MM.1S (cell line): ENCODE measurements at regions not wholly inside any gene's neighbourhood (a gene's known extent, or its start where the extent isn't known, plus 50 kb on each side); places are given as distances from the start of the nearest gene placed in this dataset.

ENCODE experiments used
- EZH2 ChIP-seq: fragments of 300-600 bp; sonication (generic); optimal IDR thresholded peaks from 2 replicates; pipeline ENCODE3; 2017; ENCODE audit warnings: low read depth, mild to moderate bottlenecking, antibody characterized with exemption, low read length, mixed read lengths
- EZH2phosphoT487 ChIP-seq: fragments of 300-600 bp; sonication (generic); IDR thresholded peaks from 2 replicates; pipeline ENCODE4 v1.6.1; 2018; ENCODE audit warnings: antibody characterized with exemption, low read length
- TF ChIP-seq, protein P1 (sequence below): fragments of 300-600 bp; sonication (generic); IDR thresholded peaks from 2 replicates; pipeline ENCODE4 v1.5.1; 2016; ENCODE audit warnings: antibody characterized with exemption, low read length, mixed read lengths

DNA sequence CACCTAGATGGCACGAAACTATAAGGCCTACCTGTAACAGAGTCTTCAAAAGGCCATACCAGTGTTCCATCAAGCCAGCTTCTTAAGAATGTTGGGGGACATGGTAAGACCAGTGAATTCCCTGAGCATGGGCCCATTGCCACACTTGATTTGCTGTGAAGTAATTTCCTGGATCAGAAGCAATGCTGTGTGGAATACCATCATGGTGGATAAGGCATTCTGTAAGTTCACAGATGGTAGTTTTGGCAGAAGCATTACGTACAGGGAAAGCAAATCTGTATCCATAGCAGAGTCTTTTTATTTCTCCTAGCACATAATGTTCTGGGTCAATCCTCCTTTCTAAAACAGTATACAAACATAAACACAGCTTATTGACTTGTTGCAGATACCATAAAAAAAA, 89.1 kb upstream of the MAST4 start:
- TF ChIP-seq, protein P1, sequence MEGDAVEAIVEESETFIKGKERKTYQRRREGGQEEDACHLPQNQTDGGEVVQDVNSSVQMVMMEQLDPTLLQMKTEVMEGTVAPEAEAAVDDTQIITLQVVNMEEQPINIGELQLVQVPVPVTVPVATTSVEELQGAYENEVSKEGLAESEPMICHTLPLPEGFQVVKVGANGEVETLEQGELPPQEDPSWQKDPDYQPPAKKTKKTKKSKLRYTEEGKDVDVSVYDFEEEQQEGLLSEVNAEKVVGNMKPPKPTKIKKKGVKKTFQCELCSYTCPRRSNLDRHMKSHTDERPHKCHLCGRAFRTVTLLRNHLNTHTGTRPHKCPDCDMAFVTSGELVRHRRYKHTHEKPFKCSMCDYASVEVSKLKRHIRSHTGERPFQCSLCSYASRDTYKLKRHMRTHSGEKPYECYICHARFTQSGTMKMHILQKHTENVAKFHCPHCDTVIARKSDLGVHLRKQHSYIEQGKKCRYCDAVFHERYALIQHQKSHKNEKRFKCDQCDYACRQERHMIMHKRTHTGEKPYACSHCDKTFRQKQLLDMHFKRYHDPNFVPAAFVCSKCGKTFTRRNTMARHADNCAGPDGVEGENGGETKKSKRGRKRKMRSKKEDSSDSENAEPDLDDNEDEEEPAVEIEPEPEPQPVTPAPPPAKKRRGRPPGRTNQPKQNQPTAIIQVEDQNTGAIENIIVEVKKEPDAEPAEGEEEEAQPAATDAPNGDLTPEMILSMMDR = no peak
- no peak for TF ChIP-seq EZH2phosphoT487
- no peak for TF ChIP-seq EZH2
